Large intestine (tissue), 3 donors: ENCODE measurements at regions not wholly inside any gene's neighbourhood (a gene's known extent, or its start where the extent isn't known, plus 50 kb on each side); places are given as distances from the start of the nearest gene placed in this dataset.
A peak's percentile ranks its signal among the peaks of the same experiment; 100 is the strongest.

Source experiments
- DNase-seq, 2 donors: peaks; one replicate each; pipeline versions ENCODE4 v3.0.0 to v3.0.0-alpha.2; 2013
- H3K27ac ChIP-seq: one replicate; pipeline ENCODE4 v1.5.1; 2013; ENCODE audit warnings: low read length
- H3K27me3 ChIP-seq: 2 replicates; pipeline ENCODE4 v1.6.1; 2013; ENCODE audit warnings: low read length; ENCODE audit not compliant: control insufficient read depth, insufficient read depth
- H3K36me3 ChIP-seq: 2 replicates; pipeline ENCODE4 v1.6.1; 2013; ENCODE audit warnings: low read length; ENCODE audit not compliant: control insufficient read depth, insufficient read depth
- H3K4me1 ChIP-seq: one replicate; pipeline ENCODE4 v1.6.1; 2013; ENCODE audit warnings: low read length; ENCODE audit not compliant: control insufficient read depth, insufficient read depth
- H3K4me3 ChIP-seq: one replicate; pipeline ENCODE4 v1.5.1; 2013; ENCODE audit warnings: low read length
- H3K9me3 ChIP-seq: one replicate; pipeline ENCODE4 v1.6.1; 2013; ENCODE audit warnings: mild to moderate bottlenecking, low read depth, low read length, moderate library complexity; ENCODE audit not compliant: control insufficient read depth
- WGBS: methylation state at CpG from one replicate; pipeline ENCODE4 v1.1.5; 2013; ENCODE audit warnings: low lambda C conversion rate; ENCODE audit not compliant: insufficient coverage; 5-methylcytosine and 5-hydroxymethylcytosine counted together

- no peaks in the 10 kb centered on the region for H3K36me3 ChIP-seq
- no peaks in the 10 kb centered on the region for H3K27me3 ChIP-seq
- H3K4me3 ChIP-seq: no peak overlapping the region
- peak overlapping the region; percentile 85 for H3K27ac ChIP-seq
- H3K9me3 ChIP-seq: no peaks in the 10 kb centered on the region
- WGBS: no CpG with 5 or more reads among the region's 6 CpGs
- DNase-seq: peak; percentile 62 to 82
- H3K4me1 ChIP-seq: peaks cover 50% of the 10 kb centered on the region
Measured at GRCh38 chr9:82588301-82589180, 474.4 kb downstream of the RASEF start.

- H3K36me3 ChIP-seq: no peaks in the 10 kb centered on the region
- peaks cover 33% of the 10 kb centered on the region for H3K4me1 ChIP-seq
- H3K27me3 ChIP-seq: no peaks in the 10 kb centered on the region
- DNase-seq: no peak
- no peak overlapping the region for H3K4me3 ChIP-seq
- 100% methylated on average over 1 of the region's 3 CpGs for WGBS
- no peak overlapping the region for H3K27ac ChIP-seq
- H3K9me3 ChIP-seq: no peaks in the 10 kb centered on the region
Measured at GRCh38 chr9:82590845-82591244, 472.1 kb downstream of the RASEF start.

GRCh38 chr9:82593501-82593900 is 469.4 kb downstream of the RASEF start:
- DNase-seq: no peak
- Histone ChIP-seq H3K4me1 (peaks cover 18% of the 10 kb centered on the region), H3K27me3 (no peaks in the 10 kb centered on the region), H3K4me3 (no peak overlapping the region), H3K36me3 (no peaks in the 10 kb centered on the region), H3K27ac (no peak overlapping the region), H3K9me3 (no peaks in the 10 kb centered on the region)
- WGBS: no CpG with 5 or more reads among the region's 5 CpGs

GRCh38 chr9:82597241-82598203 is 465.4 kb downstream of the RASEF start:
- peak; percentile 71 to 88 for DNase-seq
- peak overlapping the region; percentile 73 for H3K27ac ChIP-seq

GRCh38 chr9:82598241-82599039 is 464.5 kb downstream of the RASEF start:
- Histone ChIP-seq H3K4me3 (no peak overlapping the region), H3K27ac (peak overlapping the region; percentile 73), H3K27me3 (no peaks in the 10 kb centered on the region), H3K9me3 (no peaks in the 10 kb centered on the region), H3K36me3 (no peaks in the 10 kb centered on the region), H3K4me1 (peaks cover 27% of the 10 kb centered on the region)
- peak in 1 of 2 donors; percentile 48 for DNase-seq
- WGBS: 67% methylated on average over 1 of the region's 6 CpGs

More at GRCh38 chr9:82597241-82598203, 465.4 kb downstream of the RASEF start:
- H3K27me3 ChIP-seq: no peaks in the 10 kb centered on the region
- peaks cover 27% of the 10 kb centered on the region for H3K4me1 ChIP-seq
- no peaks in the 10 kb centered on the region for H3K9me3 ChIP-seq
- no peak overlapping the region for H3K4me3 ChIP-seq
- WGBS: no CpG with 5 or more reads among the region's 12 CpGs
- H3K36me3 ChIP-seq: no peaks in the 10 kb centered on the region

- Histone ChIP-seq H3K4me3 (no peak overlapping the region), H3K36me3 (no peaks in the 10 kb centered on the region), H3K27me3 (no peaks in the 10 kb centered on the region), H3K27ac (no peak overlapping the region), H3K9me3 (no peaks in the 10 kb centered on the region), H3K4me1 (peaks cover 27% of the 10 kb centered on the region)
- DNase-seq: peak in 1 of 2 donors; percentile 14
- WGBS: 33% methylated on average over 1 of the region's 2 CpGs
Measured at GRCh38 chr9:82599336-82599949, 463.5 kb downstream of the RASEF start.

- H3K27ac ChIP-seq: peak overlapping the region; percentile 12
- H3K4me1 ChIP-seq: peaks cover 34% of the 10 kb centered on the region
Measured at GRCh38 chr9:82600536-82601292, 462.2 kb downstream of the RASEF start.

GRCh38 chr9:82601293-82601771 is 461.6 kb downstream of the RASEF start:
- WGBS: 20% methylated on average over 1 of the region's 2 CpGs
- Histone ChIP-seq H3K36me3 (no peaks in the 10 kb centered on the region), H3K27me3 (no peaks in the 10 kb centered on the region), H3K27ac (peak overlapping the region; percentile 12), H3K4me1 (peaks cover 34% of the 10 kb centered on the region), H3K9me3 (no peaks in the 10 kb centered on the region), H3K4me3 (no peak overlapping the region)
- peak in 1 of 2 donors; percentile 16 for DNase-seq

More at GRCh38 chr9:82600536-82601292, 462.2 kb downstream of the RASEF start:
- Histone ChIP-seq H3K27me3 (no peaks in the 10 kb centered on the region), H3K36me3 (no peaks in the 10 kb centered on the region), H3K9me3 (no peaks in the 10 kb centered on the region), H3K4me3 (no peak overlapping the region)
- WGBS: 60% methylated on average over 1 of the region's 10 CpGs
- no peak for DNase-seq
